NCI-H2081 (cell line): ENCODE measurements at regions not wholly inside any gene's neighbourhood (a gene's known extent, or its start where the extent isn't known, plus 50 kb on each side); places are given as distances from the start of the nearest gene placed in this dataset.
"Not testable (repeated sequence)": the region's sequence is repeated elsewhere in the genome, so short reads cannot be mapped to it uniquely, and the experiment has no call there.

Experiments used
- DNase-seq, 2 experiments: peaks; one replicate each; lab custom pipeline; 2025; lab: John Stamatoyannopoulos, UW

DNA sequence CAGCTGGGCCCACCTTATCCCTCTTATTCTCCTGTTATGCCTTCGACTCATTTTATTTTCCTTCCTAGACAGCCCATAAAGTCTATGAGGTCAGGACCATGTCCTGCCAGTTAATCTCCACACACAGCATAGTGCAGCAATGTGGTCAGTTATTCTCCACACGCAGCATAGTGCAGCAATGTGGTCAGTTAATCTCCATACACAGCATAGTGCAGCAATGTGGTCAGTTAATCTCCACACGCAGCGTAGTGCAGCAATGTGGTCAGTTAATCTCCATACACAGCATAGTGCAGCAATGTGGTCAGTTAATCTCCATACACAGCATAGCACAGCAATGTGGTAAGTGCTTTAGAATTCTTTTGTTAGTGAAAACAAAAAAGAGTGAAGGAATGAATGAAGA, 77.8 kb downstream of the TEX36 start:
- DNase-seq, result no peak

DNA sequence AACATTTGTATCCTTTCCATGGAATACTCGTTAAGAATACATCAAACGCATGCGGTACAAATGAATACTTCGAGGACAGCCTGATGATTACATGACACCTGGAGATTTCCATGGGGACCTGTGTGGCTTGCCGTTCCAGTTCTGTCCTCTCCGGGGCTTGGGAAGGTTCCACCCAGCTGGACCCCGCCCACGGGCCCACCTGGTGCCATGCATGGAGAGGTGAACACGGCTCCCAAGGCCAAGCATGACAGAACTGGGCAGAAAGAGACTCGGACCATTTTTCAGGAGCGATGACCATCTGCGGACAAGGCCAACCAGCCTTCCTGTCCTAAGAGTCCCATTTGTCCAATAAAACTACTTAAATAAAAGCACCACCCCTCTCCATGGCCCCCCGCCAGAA, 80.1 kb downstream of the TEX36 start:
- DNase-seq, result no peak

DNA sequence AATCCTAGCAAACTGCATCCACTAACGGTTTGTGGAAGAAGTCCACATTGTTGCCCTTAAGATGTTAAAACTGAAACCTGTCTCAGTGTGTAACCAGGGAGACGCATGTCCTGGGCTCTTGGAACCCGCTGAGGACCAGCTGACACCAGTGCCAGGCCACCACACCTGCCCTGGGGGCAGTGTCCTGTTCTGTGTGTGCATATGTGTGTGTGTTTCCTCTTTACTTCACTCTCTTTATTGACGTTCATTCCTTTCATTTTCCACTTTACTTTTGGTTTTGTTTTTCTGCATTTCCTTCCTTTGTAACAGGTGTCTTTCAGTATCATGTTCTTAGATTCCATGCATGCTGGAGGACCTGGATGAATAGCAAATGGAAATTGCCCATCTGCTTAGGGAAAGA, 83.8 kb downstream of the TEX36 start:
- no peak for DNase-seq

DNA sequence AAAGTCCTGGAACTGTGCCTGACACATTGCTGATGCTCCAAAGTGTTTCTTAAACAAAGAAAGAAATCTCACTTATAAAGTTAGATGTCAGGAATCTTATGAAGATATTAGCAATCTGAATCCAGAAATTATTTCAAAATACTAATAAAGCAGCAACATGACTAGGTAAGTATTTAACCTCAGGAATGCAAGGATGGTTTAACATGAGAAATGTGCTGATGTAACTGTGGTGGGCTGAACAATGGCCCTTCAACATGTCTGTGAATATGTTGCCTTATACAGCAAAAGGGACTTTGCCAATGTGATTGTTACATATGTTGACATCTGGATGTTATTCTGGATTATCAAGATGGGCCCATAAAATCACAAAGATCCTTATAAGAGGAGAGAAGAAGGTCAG, 87.1 kb downstream of the TEX36 start:
- DNase-seq, result no peak

DNA sequence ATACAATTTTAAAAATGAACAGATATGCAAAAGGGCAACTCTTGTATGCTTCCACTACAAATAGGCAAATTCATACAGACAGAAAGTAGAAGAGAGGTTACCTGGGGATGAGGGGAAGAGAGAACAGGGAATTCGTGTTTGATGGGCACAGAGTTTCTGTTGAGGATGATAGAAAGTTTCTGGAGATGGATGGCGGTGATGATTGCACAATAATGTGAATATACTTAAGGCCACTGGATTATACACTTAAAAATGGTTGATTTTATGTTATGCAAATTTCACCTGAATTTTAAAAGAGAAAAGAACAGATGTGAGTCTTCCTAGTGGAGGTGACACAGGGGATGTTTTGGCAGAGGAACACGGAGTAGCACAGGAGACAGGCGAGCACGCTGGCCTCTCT, 89.3 kb downstream of the TEX36 start:
- no peak for DNase-seq

DNA sequence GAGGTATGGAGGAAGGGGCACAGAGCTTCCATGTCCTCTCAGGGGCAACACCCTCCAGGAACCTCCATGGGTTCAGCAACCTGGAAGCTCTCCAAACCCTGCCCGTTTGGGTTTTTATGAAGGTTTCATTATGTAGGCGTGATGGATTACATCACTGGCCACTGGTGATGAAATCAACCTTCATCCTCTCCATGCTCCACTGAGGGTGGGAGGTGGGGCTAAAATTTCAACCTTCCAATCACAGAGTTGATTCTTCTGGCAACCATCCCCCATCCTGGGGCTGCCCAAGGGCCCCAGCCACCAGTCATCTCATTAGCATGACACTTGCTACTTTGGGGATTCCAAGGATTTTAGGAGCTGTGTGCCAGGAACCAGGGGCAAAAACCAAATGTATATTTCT, 90.1 kb downstream of the TEX36 start:
- no peak for DNase-seq

DNA sequence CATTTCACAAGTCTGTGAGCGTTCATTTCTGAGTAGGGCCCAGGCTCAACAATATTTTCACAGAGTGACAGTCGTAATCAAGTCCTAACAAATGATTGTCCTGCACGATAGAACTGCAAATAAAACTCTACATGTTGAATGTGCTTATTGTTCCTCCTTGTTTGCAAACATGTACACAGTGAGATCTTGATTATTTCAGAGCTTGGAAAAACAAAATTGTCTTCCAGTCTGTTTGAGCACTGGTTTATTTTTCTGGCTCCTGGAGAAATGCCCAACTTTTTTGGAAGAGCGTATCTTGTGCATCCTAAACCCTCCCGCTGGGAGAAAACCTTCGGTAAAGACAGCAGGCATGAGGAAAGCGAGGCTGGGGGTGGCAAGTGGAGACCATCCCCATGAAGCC, 91.1 kb downstream of the TEX36 start:
- no peak for DNase-seq

DNA sequence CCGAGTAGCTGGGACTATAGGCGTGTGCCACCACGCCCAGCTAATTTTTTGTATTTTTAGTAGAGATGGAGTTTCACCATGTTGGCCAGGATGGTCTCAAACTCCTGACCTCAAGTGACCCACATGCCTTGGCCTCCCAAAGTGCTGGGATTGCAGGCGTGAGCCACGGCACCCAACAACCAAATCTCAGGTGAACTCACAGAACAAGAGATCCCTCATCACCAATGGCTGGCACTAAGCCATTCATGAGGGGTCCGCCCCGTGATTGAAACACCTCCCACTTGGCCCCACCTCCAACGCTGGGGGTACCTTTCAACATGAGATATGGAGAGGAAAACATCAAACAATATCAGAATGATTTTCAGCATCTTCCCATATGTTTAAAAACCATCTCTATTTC, 94.2 kb downstream of the TEX36 start:
- DNase-seq, result not testable (repeated sequence)

DNA sequence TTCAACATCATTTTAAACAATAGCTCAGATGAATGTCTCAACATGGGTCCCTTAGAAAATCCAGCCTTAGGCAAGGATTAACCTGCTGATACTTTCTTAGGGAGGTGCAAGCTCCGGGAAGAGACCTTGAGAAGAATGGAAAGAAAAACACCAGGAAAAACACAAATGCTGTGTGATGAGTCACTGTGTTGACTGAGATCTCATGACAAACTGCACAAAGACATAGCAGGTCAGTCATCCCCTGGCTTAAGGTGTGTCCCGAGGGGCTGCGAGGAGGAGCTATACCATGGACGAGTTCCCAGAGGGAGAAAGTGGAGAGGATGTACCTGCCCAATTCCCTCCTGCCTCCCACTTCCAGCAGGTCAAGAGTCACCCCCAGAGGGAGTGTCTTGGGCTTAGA, 98.0 kb downstream of the TEX36 start:
- DNase-seq, result no peak

DNA sequence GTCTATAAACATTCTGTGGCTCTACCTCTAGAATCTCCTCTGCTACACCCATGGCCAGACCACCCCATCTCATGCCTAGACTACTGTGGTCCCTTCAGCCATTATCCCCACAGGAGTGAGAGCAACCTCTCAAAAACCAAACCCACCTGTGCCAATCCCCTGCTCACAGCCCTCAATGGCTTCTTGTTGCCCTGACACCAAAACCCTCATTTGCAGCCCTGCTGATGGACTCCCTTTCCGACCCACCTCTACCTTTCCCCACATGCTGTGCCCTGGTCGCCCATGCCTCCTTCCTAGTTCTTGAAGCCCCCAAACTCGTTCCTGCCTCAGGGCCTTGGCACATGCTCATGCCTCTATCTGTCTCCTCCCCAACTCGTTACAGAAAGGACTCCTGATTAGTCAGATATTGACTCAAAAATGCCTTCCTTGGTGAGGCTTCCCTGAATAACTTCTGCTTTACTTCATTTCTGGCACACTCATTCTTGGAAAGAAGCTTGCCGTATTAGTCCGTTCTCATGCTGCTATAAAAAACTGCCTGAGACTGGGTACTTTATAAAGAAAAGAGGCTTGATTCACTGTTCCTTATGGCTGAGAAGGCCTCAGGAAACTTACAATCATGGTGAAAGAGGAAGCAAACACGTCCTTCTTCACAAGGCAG, 104.2 kb downstream of the TEX36 start:
- no peak for DNase-seq

DNA sequence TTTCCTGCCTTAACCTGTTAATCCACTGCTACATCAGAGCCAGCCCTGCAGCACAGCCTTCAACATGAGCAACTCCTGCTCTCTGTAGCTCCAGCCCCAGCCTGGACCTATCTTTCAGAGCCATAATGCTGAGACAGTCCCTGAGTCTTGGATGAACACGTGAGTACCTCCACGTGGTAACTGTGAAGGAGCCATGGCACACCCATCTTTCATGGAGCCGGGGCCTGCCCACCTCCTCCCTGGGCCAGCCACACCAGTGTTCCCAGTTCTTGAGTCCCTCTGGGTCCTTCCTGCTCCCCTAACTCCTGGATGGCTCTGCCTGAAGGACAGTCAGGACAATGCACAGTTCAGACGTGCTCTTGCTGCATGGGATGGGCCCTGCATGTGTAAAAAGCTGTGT, 107.1 kb downstream of the TEX36 start:
- DNase-seq, result no peak

DNA sequence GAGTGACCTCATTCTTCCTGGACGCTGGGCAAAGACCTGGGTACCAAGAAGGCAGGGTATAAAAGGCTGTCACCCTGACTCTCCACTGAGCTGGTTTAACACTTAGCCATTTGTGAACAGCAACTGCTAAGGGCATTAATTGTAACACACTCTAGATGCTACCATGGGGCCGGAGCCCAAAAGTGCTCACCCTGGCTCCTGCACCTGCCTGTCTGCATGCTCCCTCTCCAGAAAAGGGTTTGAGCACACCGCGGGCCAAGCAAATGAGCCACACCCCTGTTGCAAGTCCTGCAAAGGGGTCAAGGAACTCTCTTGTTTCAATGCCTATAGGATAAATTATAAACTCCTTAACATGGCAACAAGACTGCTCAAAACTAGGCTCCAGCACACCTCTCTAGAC, 114.8 kb downstream of the TEX36 start:
- DNase-seq, result no peak

DNA sequence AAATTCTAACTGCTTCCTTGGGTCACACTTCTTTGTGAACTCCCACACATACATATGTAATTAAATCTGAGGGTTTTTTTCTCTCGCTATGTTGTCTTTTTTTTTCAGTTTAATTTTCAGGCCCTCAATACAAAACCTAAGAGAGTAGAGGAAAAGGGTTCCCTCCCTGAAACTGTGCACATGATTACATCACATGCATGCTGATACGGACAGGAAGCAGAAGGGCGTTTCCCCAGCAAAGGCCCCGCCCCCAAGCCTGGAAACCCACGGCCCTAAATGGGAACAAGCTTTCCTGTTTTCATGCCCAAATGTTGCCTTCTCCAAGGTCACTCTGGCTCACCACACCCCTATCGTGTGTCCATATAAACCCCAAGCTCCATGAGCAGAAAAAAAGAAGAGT, 115.4 kb downstream of the TEX36 start:
- DNase-seq, result no peak

DNA sequence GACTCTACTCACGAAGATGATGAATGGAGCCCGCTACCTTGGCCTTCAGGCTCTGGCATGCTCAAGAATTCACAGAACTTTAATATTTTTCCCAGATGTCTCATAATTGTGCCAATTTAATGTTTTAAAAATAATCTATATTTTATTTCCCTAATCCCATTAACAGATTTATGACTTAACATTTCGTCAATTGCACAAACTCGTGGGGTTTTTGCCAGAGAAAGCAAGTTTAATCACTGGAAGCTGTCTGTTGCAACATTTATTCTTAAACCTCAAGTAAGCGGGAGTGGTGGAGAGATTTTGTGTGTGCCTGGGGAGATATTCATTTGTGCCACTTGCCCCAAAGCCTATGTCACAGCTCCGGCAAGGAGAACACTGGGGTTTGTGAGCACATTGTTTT, 117.9 kb downstream of the TEX36 start:
- DNase-seq, result no peak

DNA sequence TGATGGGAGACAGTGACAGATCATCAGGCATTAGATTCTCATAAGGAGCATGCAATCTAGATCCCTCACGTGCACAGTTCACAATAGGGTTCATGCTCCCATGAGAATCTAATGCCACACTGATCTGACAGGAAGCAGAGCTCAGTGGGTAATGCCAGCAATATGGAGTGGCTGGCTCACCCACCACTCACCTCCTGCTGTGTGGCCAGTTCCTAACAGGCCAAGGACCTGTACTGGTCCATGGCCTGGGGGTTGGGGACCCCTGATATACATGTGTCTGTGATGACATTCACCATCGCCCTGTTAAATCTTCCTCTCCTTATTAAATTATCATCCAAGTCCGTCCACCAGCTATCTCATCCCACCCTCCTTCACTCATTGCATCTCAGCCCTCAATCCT, 118.4 kb downstream of the TEX36 start:
- no peak for DNase-seq

DNA sequence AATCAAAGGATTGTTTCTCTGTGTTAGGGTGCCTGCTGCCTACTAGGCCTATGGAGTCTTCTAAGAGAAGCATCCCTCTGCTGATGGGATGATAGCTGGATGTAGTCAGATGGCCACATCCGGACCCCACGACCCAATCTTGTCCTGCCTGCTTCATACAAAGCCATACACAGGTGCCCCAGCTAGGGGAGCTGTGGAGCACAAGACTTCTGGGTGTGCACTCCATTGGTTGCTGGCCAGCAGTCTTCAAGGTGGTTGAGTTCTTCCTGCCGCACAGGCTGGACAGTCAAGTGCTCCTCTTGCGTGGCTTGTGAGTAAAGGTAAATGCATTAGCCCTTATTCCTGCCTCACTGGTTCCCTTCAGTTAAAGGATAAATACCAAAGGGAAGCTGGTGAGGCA, 120.2 kb downstream of the TEX36 start:
- no peak for DNase-seq

DNA sequence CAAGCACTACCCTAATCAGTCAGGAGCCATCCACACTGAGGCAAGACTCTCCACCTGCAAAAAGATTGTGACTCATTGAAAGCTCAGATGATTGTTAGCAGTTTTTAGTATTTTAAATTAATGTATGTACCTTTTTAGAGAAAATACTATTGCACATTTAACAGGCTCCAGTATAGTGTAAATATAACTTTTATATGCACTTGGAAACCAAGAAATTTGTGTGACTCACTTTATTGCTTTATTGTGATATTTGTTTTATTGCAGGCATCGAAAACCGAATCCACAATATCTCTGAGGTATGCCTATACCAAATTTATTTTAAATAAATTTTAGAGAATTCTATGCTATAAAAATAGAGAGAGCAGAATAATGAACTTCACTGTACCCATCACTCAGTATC, 122.0 kb downstream of the TEX36 start:
- DNase-seq, result no peak

DNA sequence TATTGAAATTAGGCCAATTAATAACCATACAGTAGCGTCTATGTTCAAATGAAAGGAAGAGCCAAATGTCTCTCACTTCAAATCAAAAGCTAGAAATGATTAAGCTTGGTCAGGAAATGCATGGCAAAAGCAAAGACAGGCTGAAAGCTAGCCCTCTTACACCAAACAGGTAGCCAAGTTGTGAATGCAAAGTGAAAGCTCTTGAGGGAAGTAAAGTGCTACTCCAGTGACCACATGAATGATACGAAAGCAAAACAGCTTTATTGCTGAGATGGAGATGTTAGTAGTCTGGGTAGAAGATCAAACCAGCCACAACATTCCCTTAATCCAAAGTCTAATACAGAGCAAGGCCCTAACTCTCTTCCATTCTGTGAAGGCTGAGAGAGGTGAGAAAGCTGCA, 123.8 kb downstream of the TEX36 start:
- DNase-seq, result no peak

DNA sequence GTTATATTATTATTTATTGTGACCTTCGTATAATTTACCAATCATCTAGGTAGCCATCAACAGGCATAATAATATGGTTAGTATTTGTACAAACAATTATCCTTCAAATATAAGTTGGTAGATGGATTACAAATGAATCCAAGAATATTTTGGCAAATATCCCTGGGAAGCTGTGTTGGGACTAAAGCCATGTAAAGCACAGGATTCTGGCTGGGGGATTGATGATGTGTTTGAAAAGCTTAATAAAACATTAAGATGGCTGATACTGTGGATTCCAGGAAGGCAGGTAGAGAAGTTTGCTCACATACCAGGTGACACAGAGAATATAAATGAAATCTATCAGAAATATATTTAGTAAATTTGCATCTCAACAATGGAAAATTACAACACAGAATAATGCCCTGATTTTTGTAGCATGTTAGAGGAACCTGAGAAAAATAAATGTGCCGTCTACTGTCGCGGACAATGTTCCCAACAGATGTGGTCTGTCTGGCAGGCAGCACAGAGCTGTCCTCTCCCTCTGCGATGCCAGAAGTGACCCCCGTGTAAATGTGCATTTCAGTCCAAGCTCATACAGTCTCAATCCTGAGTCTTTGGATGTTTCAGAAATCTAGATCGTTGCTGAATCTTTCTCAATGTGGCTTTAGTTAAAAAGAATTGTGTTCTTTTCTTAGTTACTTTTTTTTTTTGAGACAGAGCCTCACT, 125.0 kb downstream of the TEX36 start:
- DNase-seq, result no peak

DNA sequence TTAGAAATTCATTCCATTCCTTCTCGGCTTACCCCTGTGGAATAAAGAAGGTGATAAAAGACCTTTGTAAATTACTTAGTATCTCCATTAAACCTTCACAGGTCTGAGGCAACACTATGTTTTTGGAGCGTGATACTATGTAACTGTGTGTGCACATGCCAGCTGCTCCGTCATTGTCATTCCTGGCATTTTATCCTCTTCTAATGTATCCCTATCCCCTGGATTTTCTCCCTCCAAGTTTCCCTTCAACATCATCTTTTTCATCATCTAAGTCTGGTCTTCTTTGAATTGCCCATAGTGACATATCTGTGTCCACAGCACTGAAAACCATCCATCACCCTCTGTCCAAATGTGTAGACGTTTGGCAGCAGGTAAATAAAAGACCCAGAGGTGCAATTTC, 125.7 kb downstream of the TEX36 start:
- no peak for DNase-seq

DNA sequence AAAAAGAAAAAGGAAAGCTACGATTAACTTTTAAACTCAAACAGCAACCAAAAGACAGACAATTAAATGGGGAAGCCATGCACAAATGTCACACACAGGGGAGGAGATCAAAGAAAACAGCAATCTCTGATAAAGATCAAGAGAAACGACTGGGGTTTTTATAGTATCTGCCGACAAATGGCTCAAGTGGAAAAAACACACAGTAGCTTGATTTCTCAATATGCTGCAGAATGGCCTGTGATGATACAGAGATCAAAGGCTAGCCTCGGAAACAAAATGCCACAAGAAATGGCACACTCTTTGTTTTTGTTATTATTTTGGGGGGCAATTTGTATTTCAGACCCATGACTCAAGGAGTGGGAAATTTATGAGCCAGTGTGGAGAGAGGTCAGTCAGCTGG, 126.1 kb downstream of the TEX36 start:
- no peak for DNase-seq

DNA sequence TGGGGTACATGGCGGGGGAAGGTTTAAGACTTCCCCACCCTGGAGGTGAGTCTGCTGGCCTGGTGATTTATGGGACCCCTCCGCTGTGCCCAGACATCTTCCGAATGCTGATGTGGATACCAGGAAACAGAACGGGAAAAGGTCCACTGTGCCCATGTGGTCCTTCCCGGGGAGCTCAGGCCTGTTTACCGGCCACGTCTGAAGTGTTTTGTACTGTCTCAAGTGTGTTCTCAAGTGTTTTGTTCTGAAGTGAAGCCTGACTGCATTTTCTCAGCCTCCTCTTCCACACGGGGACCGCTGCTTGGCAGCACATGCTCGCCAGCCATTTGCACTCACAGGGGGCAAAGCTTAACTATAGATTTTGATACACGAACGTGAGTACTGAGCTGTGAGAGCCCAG, 127.2 kb downstream of the TEX36 start:
- DNase-seq, result no peak

DNA sequence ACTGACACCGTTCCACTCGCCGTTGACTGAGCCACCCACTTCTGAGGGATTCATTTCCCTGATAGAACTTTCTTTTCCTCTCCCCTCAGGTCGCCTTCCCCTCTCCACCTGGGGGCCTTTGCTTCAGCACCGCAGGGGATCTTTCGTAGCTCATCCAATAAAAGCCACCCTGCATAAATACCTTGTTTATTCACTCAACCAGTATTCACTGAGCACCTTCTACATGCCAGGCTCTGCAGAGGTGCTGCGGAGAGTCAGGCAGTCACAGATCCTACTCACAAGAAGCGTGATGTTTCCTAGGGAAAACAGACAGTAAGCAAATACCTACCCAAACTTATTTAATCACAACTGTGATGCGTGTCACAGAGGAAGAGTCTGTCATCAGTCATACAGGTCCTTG, 127.7 kb downstream of the TEX36 start:
- no peak for DNase-seq

DNA sequence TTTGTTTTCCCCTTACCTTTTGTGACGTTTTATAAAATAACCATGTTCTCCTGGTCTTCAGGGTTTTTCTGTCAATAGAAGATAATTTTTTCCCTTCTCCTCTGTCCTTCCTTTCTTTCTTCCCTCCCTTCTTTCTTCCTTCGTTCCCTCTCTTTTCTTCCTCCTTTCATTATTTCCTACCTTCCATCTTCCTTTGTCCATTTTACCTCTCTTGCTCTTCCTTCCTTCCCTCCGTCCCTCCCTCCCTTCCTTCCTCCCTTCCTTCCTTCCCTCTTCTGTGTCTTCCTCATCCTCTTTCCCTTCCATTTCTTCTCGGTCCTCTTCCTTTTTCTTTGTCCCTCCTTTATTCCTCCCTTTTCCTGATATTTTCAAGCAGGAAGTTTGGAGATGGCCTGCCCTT, 128.2 kb downstream of the TEX36 start:
- no peak for DNase-seq
